ENCODE measurements at regions not wholly inside any gene's neighbourhood (a gene's known extent, or its start where the extent isn't known, plus 50 kb on each side); places are given as distances from the start of the nearest gene placed in this dataset.
A peak's percentile ranks its signal among the peaks of the same experiment; 100 is the strongest.
"Not testable (repeated sequence)": the region's sequence is repeated elsewhere in the genome, so short reads cannot be mapped to it uniquely, and the experiment has no call there.

- DNase-seq = no peak
Measured at GRCh38 chr22:44628835-44629234, 73.2 kb upstream of the PRR5 start.

- no peak for DNase-seq
Measured at GRCh38 chr22:44628273-44628672, 73.7 kb upstream of the PRR5 start.

- DNase-seq = no peak
Measured at GRCh38 chr22:44627521-44628139, 74.4 kb upstream of the PRR5 start.

GRCh38 chr22:44625981-44626687 lies 75.9 kb upstream of the PRR5 start:
- DNase-seq = peak; percentile 26

GRCh38 chr22:44625421-44625760 lies 76.6 kb upstream of the PRR5 start:
- DNase-seq = no peak

- no peak for DNase-seq
Measured at GRCh38 chr22:44624689-44625420, 77.1 kb upstream of the PRR5 start.

- no peak for DNase-seq
Measured at GRCh38 chr22:44623771-44624510, 78.1 kb upstream of the PRR5 start.

- DNase-seq = no peak
Measured at GRCh38 chr22:44622679-44623078, 79.3 kb upstream of the PRR5 start.

- DNase-seq = peak; percentile 51
Measured at GRCh38 chr22:44622147-44622427, 79.9 kb upstream of the PRR5 start.

GRCh38 chr22:44621401-44622146 lies 80.4 kb upstream of the PRR5 start:
- no peak for DNase-seq

GRCh38 chr22:44620841-44621257 lies 81.2 kb upstream of the PRR5 start:
- no peak for DNase-seq

GRCh38 chr22:44620129-44620840 lies 81.7 kb upstream of the PRR5 start:
- DNase-seq = peak; percentile 84

GRCh38 chr22:44619560-44620128 lies 82.4 kb upstream of the PRR5 start:
- not testable (repeated sequence) for DNase-seq

GRCh38 chr22:44618910-44619309 lies 83.1 kb upstream of the PRR5 start:
- DNase-seq = not testable (repeated sequence)

- no peak for DNase-seq
Measured at GRCh38 chr22:44618400-44618799, 83.6 kb upstream of the PRR5 start.

GRCh38 chr22:44617828-44618227 lies 84.2 kb upstream of the PRR5 start:
- DNase-seq = no peak

- no peak for DNase-seq
Measured at GRCh38 chr22:44616882-44617655, 84.9 kb upstream of the PRR5 start.

- no peak for DNase-seq
Measured at GRCh38 chr22:44616461-44616860, 85.5 kb upstream of the PRR5 start.

GRCh38 chr22:44615602-44616180 lies 86.3 kb upstream of the PRR5 start:
- no peak for DNase-seq

- no peak for DNase-seq
Measured at GRCh38 chr22:44615146-44615545, 86.9 kb upstream of the PRR5 start.

GRCh38 chr22:44613196-44613595 lies 88.8 kb upstream of the PRR5 start:
- no peak for DNase-seq
